Fibroblast of pulmonary artery (primary cell): ENCODE measurements at regions not wholly inside any gene's neighbourhood (a gene's known extent, or its start where the extent isn't known, plus 50 kb on each side); places are given as distances from the start of the nearest gene placed in this dataset.

Experiments used
- DNase-seq: peaks from one replicate; pipeline ENCODE4 v3.0.0-alpha.2; 2010; ENCODE audit warnings: low read depth
- H3K4me3 ChIP-seq: replicated peaks from 2 replicates; pipeline ENCODE4 v1.5.1; 2011; ENCODE audit warnings: low read depth, mild to moderate bottlenecking, control low read depth, low read length, moderate library complexity
- CTCF ChIP-seq: IDR thresholded peaks from 2 replicates; pipeline ENCODE4 v1.5.1; 2011; ENCODE audit warnings: mild to moderate bottlenecking, control low read depth, low read length, inconsistent platforms; ENCODE audit errors: missing control alignments

GRCh38 chr13:104868806-104869205 is 1666.7 kb downstream of the EFNB2 start:
- no peak overlapping the region for H3K4me3 ChIP-seq
- no peak for DNase-seq
- TF ChIP-seq CTCF: no peak

- no peak for TF ChIP-seq CTCF
- no peak overlapping the region for H3K4me3 ChIP-seq
- no peak for DNase-seq
Measured at GRCh38 chr13:104855581-104855980, 1679.9 kb downstream of the EFNB2 start.

- H3K4me3 ChIP-seq: no peak overlapping the region
- DNase-seq: no peak
- TF ChIP-seq CTCF: no peak
Measured at GRCh38 chr13:104854698-104855097, 1680.8 kb downstream of the EFNB2 start.

GRCh38 chr13:104854007-104854406 is 1681.5 kb downstream of the EFNB2 start:
- no peak for DNase-seq
- no peak for TF ChIP-seq CTCF
- no peak overlapping the region for H3K4me3 ChIP-seq

- no peak overlapping the region for H3K4me3 ChIP-seq
- TF ChIP-seq CTCF: no peak
- DNase-seq: no peak
Measured at GRCh38 chr13:104847922-104848321, 1687.5 kb downstream of the EFNB2 start.

- no peak for TF ChIP-seq CTCF
- no peak overlapping the region for H3K4me3 ChIP-seq
Measured at GRCh38 chr13:104843401-104843800, 1692.1 kb downstream of the EFNB2 start.

GRCh38 chr13:104841110-104841509 is 1694.4 kb downstream of the EFNB2 start:
- DNase-seq: no peak
- no peak for TF ChIP-seq CTCF
- no peak overlapping the region for H3K4me3 ChIP-seq

More at GRCh38 chr13:104843401-104843800, 1692.1 kb downstream of the EFNB2 start:
- no peak for DNase-seq
